Prostate gland (tissue), 2 donors: ENCODE measurements at regions not wholly inside any gene's neighbourhood (a gene's known extent, or its start where the extent isn't known, plus 50 kb on each side); places are given as distances from the start of the nearest gene placed in this dataset.
A peak's percentile ranks its signal among the peaks of the same experiment; 100 is the strongest.

Experiments
- DNase-seq: peaks from one replicate; pipeline ENCODE4 v3.0.0-alpha.2; 2019; ENCODE audit warnings: low spot score
- H3K27ac ChIP-seq, 2 donors: fragments of 200-600 bp; sonication (generic); 2 replicates each; pipeline ENCODE4 v1.5.1; 2017 to 2019
- H3K27me3 ChIP-seq: fragments of 200-600 bp; sonication (generic); replicated peaks from 2 replicates; pipeline ENCODE4 v1.5.1; 2019; ENCODE audit not compliant: insufficient read depth
- H3K36me3 ChIP-seq, 2 donors: fragments of 200-600 bp; sonication (generic); 1 replicate in 1 of 2; 2 replicates in 1 of 2; pipeline versions ENCODE4 v1.5.1 to v1.8.1; 2017 to 2019
- H3K4me1 ChIP-seq: fragments of 200-600 bp; sonication (generic); replicated peaks from 2 replicates; pipeline ENCODE4 v1.5.1; 2019
- H3K4me3 ChIP-seq, 2 donors: fragments of 200-600 bp; sonication (generic); 2 replicates each; pipeline ENCODE4 v1.5.1; 2017 to 2019
- H3K9me3 ChIP-seq: fragments of 200-600 bp; sonication (generic); 2 replicates; pipeline ENCODE4 v1.5.1; 2017
- CTCF ChIP-seq, 4 experiments: fragments of 200-600 bp in 2 of 4; fragments of 450-650 bp in 2 of 4; sonication (generic) in 2 of 4; IDR thresholded peaks; 1 replicate in 3 of 4; 2 replicates in 1 of 4; pipeline ENCODE4 v1.5.1; 2016 to 2019; ENCODE audit warnings: antibody characterized with exemption in 4 of 4, mild to moderate bottlenecking in 2 of 4, moderate library complexity in 2 of 4
- POLR2AphosphoS5 ChIP-seq: sonication (generic); formaldehyde crosslinking; IDR thresholded peaks from one replicate; pipeline ENCODE4 v1.6.1; 2017; ENCODE audit warnings: antibody characterized with exemption
- WGBS: methylation state at CpG from one replicate; pipeline ENCODE4 v1.1.5; 2018; 5-methylcytosine and 5-hydroxymethylcytosine counted together
- intact Hi-C: fragments of 100-400 bp; cut with DNase I; formaldehyde crosslinking; loops from one replicate; pipeline ENCODE4 v1.14.2; 2022
- small RNA-seq, 2 donors: library from RNA; depleted of rRNA; stranded (forward); fragments of <200 nt; gene quantifications; one replicate each; pipeline ENCODE3, GENCODE V24; 2016

GRCh38 chr10:85548034-85548433 is 818.6 kb downstream of the GRID1 start:
- no peaks in the 10 kb centered on the region for H3K27me3 ChIP-seq
- DNase-seq, result peak; percentile 32
- no peak for TF ChIP-seq POLR2AphosphoS5
- TF ChIP-seq CTCF (IDR thresholded peaks at IDR 0.05), result peak in 3 of 4 experiments; percentile 30 to 59 (median 52)
- H3K27ac ChIP-seq, result no peak overlapping the region
- no peaks in the 10 kb centered on the region for H3K36me3 ChIP-seq
- H3K4me3 ChIP-seq, result no peak overlapping the region
- H3K4me1 ChIP-seq, result no peaks in the 10 kb centered on the region
- H3K9me3 ChIP-seq, result no peaks in the 10 kb centered on the region
- intact Hi-C loops, result loop anchor here (5.0 kb wide), 1 partner anchor 829 kb away; no protein-coding TSS in a partner anchor
- WGBS, result 15% methylated on average over 2 of the region's 2 CpGs

Small RNAs in the stretch of these regions (small RNA-seq; reads per million reads assigned to genes)
- 0 reads per million in 2 donors for gene RNU6-325P
